ENCODE measurements at regions not wholly inside any gene's neighbourhood (a gene's known extent, or its start where the extent isn't known, plus 50 kb on each side); places are given as distances from the start of the nearest gene placed in this dataset.

- POLR2A ChIA-PET (ENCODE audit: low non-redundant PET), result no interaction called here
- DNase-seq (ENCODE audit: low spot score), result no peak
- no peak for TF ChIP-seq CTCF (conservative IDR thresholded peaks at IDR 0.05; ENCODE audit: low read depth)
- CTCF ChIA-PET, result interaction anchor here (0.7 kb wide), 1 partner anchor 181 kb away, joined by 3 read pairs; no protein-coding TSS in a partner anchor
- no peak overlapping the region for H3K27ac ChIP-seq
These were observed 167.3 kb upstream of the ALKAL2 start for GRCh38 chr2:455015-455705.

- no peak overlapping the region for H3K27ac ChIP-seq
- no peak for TF ChIP-seq CTCF (conservative IDR thresholded peaks at IDR 0.05; ENCODE audit: low read depth)
- POLR2A ChIA-PET (ENCODE audit: low non-redundant PET), result no interaction called here
These were observed 165.2 kb upstream of the ALKAL2 start for GRCh38 chr2:453132-453531.

GRCh38 chr2:451495-451894 is 163.6 kb upstream of the ALKAL2 start:
- no peak for DNase-seq (ENCODE audit: low spot score)
- CTCF ChIA-PET, result no interaction called here
- POLR2A ChIA-PET (ENCODE audit: low non-redundant PET), result no interaction called here
- no peak for TF ChIP-seq CTCF (conservative IDR thresholded peaks at IDR 0.05; ENCODE audit: low read depth)
- no peak overlapping the region for H3K27ac ChIP-seq

More at GRCh38 chr2:453132-453531, 165.2 kb upstream of the ALKAL2 start:
- CTCF ChIA-PET, result no interaction called here
- no peak for DNase-seq (ENCODE audit: low spot score)

GRCh38 chr2:449246-450067 is 161.6 kb upstream of the ALKAL2 start:
- ChIA-PET POLR2A (ENCODE audit: low non-redundant PET) (no interaction called here), CTCF (no interaction called here)
- no peak for DNase-seq (ENCODE audit: low spot score)
- H3K27ac ChIP-seq, result no peak overlapping the region
- TF ChIP-seq CTCF (conservative IDR thresholded peaks at IDR 0.05; ENCODE audit: low read depth), result no peak

- DNase-seq (ENCODE audit: low spot score), result no peak
- ChIA-PET POLR2A (ENCODE audit: low non-redundant PET) (no interaction called here), CTCF (no interaction called here)
- H3K27ac ChIP-seq, result no peak overlapping the region
- TF ChIP-seq CTCF (conservative IDR thresholded peaks at IDR 0.05; ENCODE audit: low read depth), result no peak
These were observed 160.2 kb upstream of the ALKAL2 start for GRCh38 chr2:447902-448665.

- DNase-seq (ENCODE audit: low spot score), result no peak
- ChIA-PET CTCF (no interaction called here), POLR2A (ENCODE audit: low non-redundant PET) (no interaction called here)
- H3K27ac ChIP-seq, result no peak overlapping the region
- no peak for TF ChIP-seq CTCF (conservative IDR thresholded peaks at IDR 0.05; ENCODE audit: low read depth)
These were observed 159.2 kb upstream of the ALKAL2 start for GRCh38 chr2:446963-447530.
